Heart left ventricle (tissue), 13 donors: ENCODE measurements at regions not wholly inside any gene's neighbourhood (a gene's known extent, or its start where the extent isn't known, plus 50 kb on each side); places are given as distances from the start of the nearest gene placed in this dataset.

Experiments
- POLR2A ChIP-seq, 2 donors: fragments of 450-650 bp; IDR thresholded peaks; one replicate each; pipeline ENCODE4 v1.6.1; 2017; ENCODE audit warnings: antibody characterized with exemption in 2 of 2, mild to moderate bottlenecking in 2 of 2, moderate library complexity in 2 of 2
- TF ChIP-seq, protein P1 (sequence below), 12 donors: fragments of 200-600 bp; sonication (generic) in 4 of 12; IDR thresholded peaks; one replicate each; pipeline versions ENCODE4 v1.5.0 to v1.8.0; 2018 to 2022; ENCODE audit warnings: antibody characterized with exemption in 12 of 12, mild to moderate bottlenecking in 5 of 12
- donor health status: ischemic (EF 13 %, LVEDD 7.1; RV severe dilation, severe dysfunction).
- donor health status: DM: no; HTN: yes; CAD: no.
- donor health status: DM: no; HTN: no; CAD: no.
- donor health status: ischemic (EF 25% LVEDD 6.9; RV normal size, moderate dysfunction).
- donor health status: ischemic (EF 25% LVEDD 5.7; RV mildly dilated, moderate dysfunction).
- donor health status: ischemic (EF 35%, LVEDD 5.7; RV mildly dilated, moderate dysfunction).
- donor health status: nonischemic (EF 11% LVEDD 7.7; RV severe dilation, severe dysfunction).
- donor health status: DM: yes; HTN: yes; CAD: no.
- donor health status: PGD.
- donor health status: ischemic (EF 29% LVEDD 5.4; RV normal size, mild dysfunction).
- donor health status: nonischemic (EF 23%, LVEDD 6.1; RV moderate dilation, normal function).

DNA sequence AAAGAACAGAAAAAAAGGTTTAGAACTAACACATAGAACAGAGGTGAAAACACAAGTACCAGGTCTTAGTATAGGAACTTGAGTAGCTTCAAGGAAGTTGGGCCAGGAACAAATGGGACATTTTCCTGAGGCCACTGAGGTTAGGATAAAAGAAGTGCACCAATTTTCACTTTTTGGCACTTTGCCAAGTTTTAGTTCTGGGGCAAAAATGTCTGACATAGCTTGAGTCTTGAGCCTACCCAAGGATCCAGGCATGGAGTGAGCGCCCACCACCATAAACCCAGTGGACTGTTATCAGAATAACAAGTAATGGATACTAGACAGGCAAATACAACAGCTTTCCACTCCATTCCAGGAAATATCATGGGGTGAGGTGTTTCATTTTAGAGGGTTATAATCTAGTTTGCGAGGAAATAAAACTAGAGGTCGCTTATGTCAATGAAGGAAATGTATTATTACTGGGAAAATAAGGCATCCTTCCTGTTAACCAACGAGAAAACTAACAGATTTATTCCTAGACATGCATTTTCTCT lies 199.7 kb upstream of the HMGA2 start:
- TF ChIP-seq, protein P1, sequence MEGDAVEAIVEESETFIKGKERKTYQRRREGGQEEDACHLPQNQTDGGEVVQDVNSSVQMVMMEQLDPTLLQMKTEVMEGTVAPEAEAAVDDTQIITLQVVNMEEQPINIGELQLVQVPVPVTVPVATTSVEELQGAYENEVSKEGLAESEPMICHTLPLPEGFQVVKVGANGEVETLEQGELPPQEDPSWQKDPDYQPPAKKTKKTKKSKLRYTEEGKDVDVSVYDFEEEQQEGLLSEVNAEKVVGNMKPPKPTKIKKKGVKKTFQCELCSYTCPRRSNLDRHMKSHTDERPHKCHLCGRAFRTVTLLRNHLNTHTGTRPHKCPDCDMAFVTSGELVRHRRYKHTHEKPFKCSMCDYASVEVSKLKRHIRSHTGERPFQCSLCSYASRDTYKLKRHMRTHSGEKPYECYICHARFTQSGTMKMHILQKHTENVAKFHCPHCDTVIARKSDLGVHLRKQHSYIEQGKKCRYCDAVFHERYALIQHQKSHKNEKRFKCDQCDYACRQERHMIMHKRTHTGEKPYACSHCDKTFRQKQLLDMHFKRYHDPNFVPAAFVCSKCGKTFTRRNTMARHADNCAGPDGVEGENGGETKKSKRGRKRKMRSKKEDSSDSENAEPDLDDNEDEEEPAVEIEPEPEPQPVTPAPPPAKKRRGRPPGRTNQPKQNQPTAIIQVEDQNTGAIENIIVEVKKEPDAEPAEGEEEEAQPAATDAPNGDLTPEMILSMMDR (IDR thresholded peaks at IDR 0.05): no peak
- TF ChIP-seq POLR2A (IDR thresholded peaks at IDR 0.05): no peak
